ENCODE measurements at regions not wholly inside any gene's neighbourhood (a gene's known extent, or its start where the extent isn't known, plus 50 kb on each side); places are given as distances from the start of the nearest gene placed in this dataset.

DNA sequence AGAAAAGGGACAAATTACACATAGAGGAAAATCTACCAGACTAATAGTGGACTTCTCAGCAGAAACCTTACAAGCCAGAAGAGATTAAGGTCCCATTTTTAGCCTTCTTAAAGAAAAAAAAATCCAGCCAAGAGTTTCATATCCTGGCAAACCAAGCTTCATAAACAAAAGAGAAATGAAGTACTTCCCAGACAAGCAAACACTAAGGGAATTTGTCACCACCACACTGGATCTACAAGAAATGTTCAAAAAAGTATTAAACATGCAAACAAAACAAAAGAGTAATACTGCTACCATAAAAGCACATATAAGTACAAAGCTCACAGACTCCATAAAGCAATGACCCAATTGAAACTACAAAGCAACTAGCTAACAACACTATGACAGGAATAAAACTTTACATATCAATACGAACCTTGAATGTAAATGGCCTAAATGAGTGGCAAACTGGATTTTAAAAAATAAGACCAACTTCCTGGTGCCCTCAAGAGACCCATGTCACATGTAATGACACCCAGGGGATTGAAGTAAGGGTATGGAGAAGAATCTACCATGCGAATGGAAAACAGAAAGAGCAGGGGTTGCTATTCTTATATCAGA is 260.7 kb upstream of the PPP2R2D start:
- TF ChIP-seq, protein P1, sequence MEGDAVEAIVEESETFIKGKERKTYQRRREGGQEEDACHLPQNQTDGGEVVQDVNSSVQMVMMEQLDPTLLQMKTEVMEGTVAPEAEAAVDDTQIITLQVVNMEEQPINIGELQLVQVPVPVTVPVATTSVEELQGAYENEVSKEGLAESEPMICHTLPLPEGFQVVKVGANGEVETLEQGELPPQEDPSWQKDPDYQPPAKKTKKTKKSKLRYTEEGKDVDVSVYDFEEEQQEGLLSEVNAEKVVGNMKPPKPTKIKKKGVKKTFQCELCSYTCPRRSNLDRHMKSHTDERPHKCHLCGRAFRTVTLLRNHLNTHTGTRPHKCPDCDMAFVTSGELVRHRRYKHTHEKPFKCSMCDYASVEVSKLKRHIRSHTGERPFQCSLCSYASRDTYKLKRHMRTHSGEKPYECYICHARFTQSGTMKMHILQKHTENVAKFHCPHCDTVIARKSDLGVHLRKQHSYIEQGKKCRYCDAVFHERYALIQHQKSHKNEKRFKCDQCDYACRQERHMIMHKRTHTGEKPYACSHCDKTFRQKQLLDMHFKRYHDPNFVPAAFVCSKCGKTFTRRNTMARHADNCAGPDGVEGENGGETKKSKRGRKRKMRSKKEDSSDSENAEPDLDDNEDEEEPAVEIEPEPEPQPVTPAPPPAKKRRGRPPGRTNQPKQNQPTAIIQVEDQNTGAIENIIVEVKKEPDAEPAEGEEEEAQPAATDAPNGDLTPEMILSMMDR (conservative IDR thresholded peaks at IDR 0.05; ENCODE audit: low read depth, low read length), result no peak
- no peak for TF ChIP-seq EZH2 (IDR thresholded peaks at IDR 0.05; ENCODE audit: borderline replicate concordance, low read depth, low read length, poor library complexity, severe bottlenecking)
